Breast epithelium (tissue), 4 donors: ENCODE measurements at regions not wholly inside any gene's neighbourhood (a gene's known extent, or its start where the extent isn't known, plus 50 kb on each side); places are given as distances from the start of the nearest gene placed in this dataset.

Experiments
- DNase-seq, 2 donors: peaks; one replicate each; pipeline ENCODE4 v3.0.0-alpha.2; 2019; ENCODE audit warnings: low spot score in 2 of 2
- H3K27ac ChIP-seq, 2 donors: fragments of 200-600 bp; sonication (generic) in 1 of 2; one replicate each; pipeline ENCODE4 v1.5.1; 2016 to 2019; ENCODE audit warnings: mild to moderate bottlenecking in 1 of 2
- H3K27me3 ChIP-seq, 2 donors: fragments of 200-600 bp; sonication (generic) in 1 of 2; one replicate each; pipeline versions ENCODE4 v1.5.1 to v1.6.0; 2017 to 2019; ENCODE audit warnings: control low read depth in 1 of 2, mild to moderate bottlenecking in 1 of 2
- H3K36me3 ChIP-seq: fragments of 200-600 bp; one replicate; pipeline ENCODE4 v1.5.1; 2019
- H3K4me1 ChIP-seq, 2 donors: fragments of 200-600 bp; sonication (generic); one replicate each; pipeline ENCODE4 v1.5.1; 2016 to 2019; ENCODE audit warnings: control low read depth in 1 of 2
- H3K4me3 ChIP-seq, 3 donors: fragments of 200-600 bp; sonication (generic); 1 replicate in 2 of 3; 2 replicates in 1 of 3; pipeline ENCODE4 v1.5.1; 2016 to 2019; ENCODE audit warnings: mild to moderate bottlenecking in 3 of 3, moderate library complexity in 2 of 3
- H3K9me3 ChIP-seq, 2 donors: fragments of 200-600 bp; sonication (generic) in 1 of 2; one replicate each; pipeline ENCODE4 v1.5.1; 2016 to 2019; ENCODE audit warnings: control low read depth in 1 of 2
- CTCF ChIP-seq, 3 donors: fragments of 450-650 bp; IDR thresholded peaks; one replicate each; pipeline ENCODE4 v1.5.1; 2016 to 2017; ENCODE audit warnings: antibody characterized with exemption in 3 of 3, mild to moderate bottlenecking in 3 of 3, moderate library complexity in 3 of 3
- POLR2A ChIP-seq: fragments of 450-650 bp; IDR thresholded peaks from one replicate; pipeline ENCODE4 v1.6.1; 2016; ENCODE audit warnings: antibody characterized with exemption, mild to moderate bottlenecking, moderate library complexity
- POLR2AphosphoS5 ChIP-seq, 3 donors: sonication (generic); formaldehyde crosslinking; IDR thresholded peaks; one replicate each; pipeline ENCODE4 v1.6.1; 2017; ENCODE audit warnings: antibody characterized with exemption in 3 of 3
- intact Hi-C: fragments of 100-400 bp; cut with DNase I; formaldehyde crosslinking; loops from one replicate; pipeline ENCODE4 v1.15.1; 2023; ENCODE audit warnings: low total_unique reads

GRCh38 chr1:90780981-90781380, 63.9 kb upstream of the BARHL2 start:
- intact Hi-C loops = no loop called here
- no peak overlapping the region for H3K27ac ChIP-seq
- no peaks in the 10 kb centered on the region for H3K36me3 ChIP-seq
- no peaks in the 10 kb centered on the region for H3K4me1 ChIP-seq
- no peak overlapping the region for H3K4me3 ChIP-seq
- no peaks in the 10 kb centered on the region for H3K9me3 ChIP-seq
- TF ChIP-seq POLR2AphosphoS5 (IDR thresholded peaks at IDR 0.05) (no peak), CTCF (IDR thresholded peaks at IDR 0.05) (no peak), POLR2A (no peak)
- no peak for DNase-seq
- no peaks in the 10 kb centered on the region for H3K27me3 ChIP-seq

GRCh38 chr1:90779573-90779972, 62.5 kb upstream of the BARHL2 start:
- intact Hi-C loops = no loop called here
- Histone ChIP-seq H3K27me3 (no peaks in the 10 kb centered on the region), H3K27ac (no peak overlapping the region), H3K4me3 (no peak overlapping the region), H3K4me1 (no peaks in the 10 kb centered on the region), H3K36me3 (no peaks in the 10 kb centered on the region), H3K9me3 (no peaks in the 10 kb centered on the region)
- TF ChIP-seq CTCF (IDR thresholded peaks at IDR 0.05) = no peak
- TF ChIP-seq POLR2A = no peak
- TF ChIP-seq POLR2AphosphoS5 (IDR thresholded peaks at IDR 0.05) = no peak
- no peak for DNase-seq

GRCh38 chr1:90778486-90778885, 61.4 kb upstream of the BARHL2 start:
- DNase-seq = no peak
- no peaks in the 10 kb centered on the region for H3K9me3 ChIP-seq
- intact Hi-C loops = no loop called here
- no peaks in the 10 kb centered on the region for H3K36me3 ChIP-seq
- H3K4me3 ChIP-seq = no peak overlapping the region
- H3K27ac ChIP-seq = no peak overlapping the region
- TF ChIP-seq POLR2AphosphoS5 (IDR thresholded peaks at IDR 0.05) = no peak
- TF ChIP-seq CTCF (IDR thresholded peaks at IDR 0.05) = no peak
- no peak for TF ChIP-seq POLR2A
- H3K27me3 ChIP-seq = no peaks in the 10 kb centered on the region
- H3K4me1 ChIP-seq = no peaks in the 10 kb centered on the region

- TF ChIP-seq POLR2AphosphoS5 (IDR thresholded peaks at IDR 0.05) (no peak), CTCF (IDR thresholded peaks at IDR 0.05) (no peak), POLR2A (no peak)
- no peak for DNase-seq
- intact Hi-C loops = no loop called here
These were observed 56.7 kb upstream of the BARHL2 start for GRCh38 chr1:90773812-90774211.

GRCh38 chr1:90768826-90769225, 51.7 kb upstream of the BARHL2 start:
- intact Hi-C loops = no loop called here
- no peak for DNase-seq
- no peak for TF ChIP-seq POLR2AphosphoS5 (IDR thresholded peaks at IDR 0.05)
- no peak for TF ChIP-seq CTCF (IDR thresholded peaks at IDR 0.05)
- no peak for TF ChIP-seq POLR2A

More at GRCh38 chr1:90773812-90774211, 56.7 kb upstream of the BARHL2 start:
- H3K9me3 ChIP-seq = no peaks in the 10 kb centered on the region
- H3K36me3 ChIP-seq = no peaks in the 10 kb centered on the region
- H3K4me1 ChIP-seq = no peaks in the 10 kb centered on the region
- H3K27ac ChIP-seq = no peak overlapping the region
- H3K27me3 ChIP-seq = no peaks in the 10 kb centered on the region
- H3K4me3 ChIP-seq = no peak overlapping the region

More at GRCh38 chr1:90768826-90769225, 51.7 kb upstream of the BARHL2 start:
- Histone ChIP-seq H3K36me3 (no peaks in the 10 kb centered on the region), H3K9me3 (no peaks in the 10 kb centered on the region), H3K27me3 (no peaks in the 10 kb centered on the region), H3K4me1 (no peaks in the 10 kb centered on the region), H3K27ac (no peak overlapping the region), H3K4me3 (no peak overlapping the region)
